NCI-H1694 (cell line): ENCODE measurements at regions not wholly inside any gene's neighbourhood (a gene's known extent, or its start where the extent isn't known, plus 50 kb on each side); places are given as distances from the start of the nearest gene placed in this dataset.
"Not testable (repeated sequence)": the region's sequence is repeated elsewhere in the genome, so short reads cannot be mapped to it uniquely, and the experiment has no call there.

ENCODE experiments used
- DNase-seq: peaks from one replicate; lab custom pipeline; 2025; lab: John Stamatoyannopoulos, UW

DNA sequence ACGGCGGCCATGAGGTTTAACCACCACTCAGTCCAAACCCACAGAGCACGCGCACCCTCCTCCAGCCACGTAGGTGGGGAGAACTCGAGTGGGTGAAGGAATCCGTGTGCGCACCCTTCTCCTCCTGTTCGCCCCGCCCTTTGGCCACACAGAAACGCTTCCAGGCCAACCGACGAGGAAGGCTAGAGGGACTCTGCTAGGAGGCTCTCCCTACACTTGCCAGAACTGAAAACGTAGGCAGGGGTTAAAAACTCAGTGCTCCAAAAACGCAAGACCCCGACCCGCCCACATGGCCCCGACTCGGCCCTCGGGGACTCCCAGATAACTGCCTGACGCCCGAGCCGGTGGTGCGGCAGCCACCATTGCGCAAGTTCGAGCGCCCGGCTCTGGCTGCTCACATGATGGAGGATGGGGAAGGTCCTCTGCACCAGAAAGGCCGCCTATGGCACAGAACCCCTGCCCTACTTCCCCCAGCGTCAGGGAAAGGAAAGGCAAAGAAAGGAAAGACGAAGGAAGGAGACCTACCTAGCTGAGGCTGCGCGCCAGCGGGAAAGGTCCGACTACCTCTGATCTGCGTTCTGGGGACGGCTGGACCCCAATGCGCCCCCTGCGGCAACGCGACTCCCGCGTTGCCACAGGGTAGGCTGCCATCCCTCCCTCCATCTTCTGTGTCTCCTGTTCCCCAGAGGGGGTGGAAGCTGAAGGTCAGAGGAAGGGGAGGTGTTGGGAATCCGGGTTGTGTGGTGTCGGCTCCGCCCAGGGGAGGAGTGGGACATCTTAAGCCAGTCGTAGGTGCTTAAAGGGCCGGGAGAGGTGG lies 201.9 kb upstream of the AGTR2 start:
- DNase-seq: peak; percentile 76

DNA sequence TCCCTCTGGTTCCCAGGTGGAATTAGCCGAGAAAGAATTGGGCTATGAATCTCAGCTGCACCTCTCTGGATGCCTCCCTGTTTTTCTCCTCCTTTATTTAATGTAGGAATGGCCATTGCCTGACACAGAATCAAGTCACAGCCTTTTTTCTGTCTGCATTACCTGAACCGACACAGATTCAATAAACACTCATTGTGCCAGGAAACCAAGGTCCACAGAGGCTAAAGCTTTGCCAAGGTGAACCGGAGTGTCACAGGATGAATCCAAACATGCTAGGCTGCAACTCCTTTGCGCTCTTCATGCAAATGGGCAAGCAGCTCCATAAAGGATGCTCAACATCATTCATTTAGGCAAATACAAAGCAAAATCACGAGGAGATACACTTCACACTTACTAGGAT lies 199.8 kb upstream of the AGTR2 start:
- DNase-seq: no peak

DNA sequence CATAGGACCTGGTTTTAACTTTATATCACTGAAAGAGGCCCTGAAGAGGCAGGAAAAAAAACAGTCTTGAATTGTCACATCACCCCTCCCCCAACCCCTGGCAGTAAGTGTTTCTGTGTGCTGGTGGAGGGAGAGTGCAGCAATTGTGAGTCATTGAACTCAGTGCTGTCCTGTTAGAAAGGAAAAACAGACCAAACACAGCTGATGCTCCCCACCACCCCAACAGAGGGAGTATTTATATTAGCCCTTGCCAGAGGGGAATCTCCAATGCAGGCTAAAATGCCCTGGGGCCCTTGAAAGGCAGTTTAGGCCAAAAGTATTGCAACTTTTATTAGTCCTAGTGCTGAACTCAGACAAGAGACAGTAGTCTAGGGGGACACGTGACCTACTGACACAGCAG lies 197.8 kb upstream of the AGTR2 start:
- DNase-seq: no peak

DNA sequence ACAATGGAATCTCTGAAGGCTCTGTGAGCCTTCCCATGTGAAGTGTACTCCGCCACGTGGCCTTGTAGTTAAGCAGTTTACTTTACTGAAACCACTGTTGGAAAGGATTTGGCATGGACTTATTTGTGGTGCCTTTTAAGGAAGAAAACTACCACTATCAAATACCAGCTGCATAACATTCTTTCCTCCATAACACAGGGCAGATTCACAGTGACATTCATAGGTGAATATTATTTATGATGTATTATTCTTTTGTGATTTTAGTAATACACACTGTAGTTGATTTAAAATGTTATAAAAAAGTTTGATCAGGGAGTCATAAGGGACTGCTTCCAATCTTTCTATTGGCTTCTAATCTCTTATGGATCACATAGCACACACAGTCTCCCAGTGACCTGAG lies 192.5 kb upstream of the AGTR2 start:
- no peak for DNase-seq

DNA sequence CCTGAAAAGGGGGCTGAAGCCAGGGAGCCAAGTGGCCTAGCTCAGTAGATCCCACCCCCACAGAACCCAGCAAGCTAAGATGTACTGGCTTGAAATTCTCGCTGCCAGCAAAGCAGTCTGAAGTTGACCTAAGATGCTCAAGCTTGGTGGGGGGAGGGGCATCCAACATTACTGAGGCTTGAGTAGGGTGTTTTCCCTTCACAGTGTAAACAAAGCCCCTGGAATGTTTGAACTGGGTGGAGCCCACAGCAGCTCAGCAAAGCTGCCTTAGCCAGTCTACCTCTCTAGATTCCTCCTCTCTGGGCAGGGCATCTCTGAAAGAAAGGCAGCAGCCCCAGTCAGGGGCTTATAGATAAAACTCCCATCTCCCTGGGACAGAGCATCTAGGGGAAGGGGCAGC lies 187.4 kb upstream of the AGTR2 start:
- DNase-seq: not testable (repeated sequence)

DNA sequence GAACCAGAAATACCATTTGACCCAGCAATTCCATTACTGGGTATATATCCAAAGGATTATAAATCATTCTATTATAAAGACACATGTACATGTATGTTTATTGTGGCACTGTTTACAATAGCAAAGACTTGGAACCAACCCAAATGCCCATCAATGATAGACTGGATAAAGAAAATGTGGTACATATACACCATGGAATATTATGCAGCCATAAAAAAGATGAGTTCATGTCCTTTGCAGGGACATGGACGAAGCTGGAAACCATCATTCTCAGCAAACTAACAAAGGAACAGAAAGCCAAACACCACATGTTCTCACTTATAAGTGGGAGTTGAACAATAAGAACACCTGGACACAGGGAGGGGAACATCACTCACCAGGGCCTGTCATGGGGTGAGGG lies 183.1 kb upstream of the AGTR2 start:
- DNase-seq: not testable (repeated sequence)

DNA sequence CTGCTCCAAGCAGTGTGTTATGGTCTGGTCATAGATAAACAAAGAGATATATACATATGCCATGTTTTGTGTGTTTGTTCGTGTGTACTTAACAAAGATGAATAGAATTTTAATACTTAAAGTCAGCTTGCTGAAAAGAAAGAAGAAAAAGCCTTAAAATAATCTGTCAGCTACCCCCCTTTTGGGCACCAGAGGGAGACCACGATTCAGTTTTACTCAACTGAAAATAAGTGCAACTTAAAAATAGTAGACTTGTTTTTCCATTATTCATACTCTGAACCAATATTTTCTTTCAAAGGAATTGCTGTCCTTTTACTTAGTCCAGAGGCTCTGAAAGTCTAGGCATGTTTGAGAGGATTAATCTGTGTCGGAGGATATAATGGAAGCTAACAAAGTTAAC lies 181.7 kb upstream of the AGTR2 start:
- DNase-seq: no peak

DNA sequence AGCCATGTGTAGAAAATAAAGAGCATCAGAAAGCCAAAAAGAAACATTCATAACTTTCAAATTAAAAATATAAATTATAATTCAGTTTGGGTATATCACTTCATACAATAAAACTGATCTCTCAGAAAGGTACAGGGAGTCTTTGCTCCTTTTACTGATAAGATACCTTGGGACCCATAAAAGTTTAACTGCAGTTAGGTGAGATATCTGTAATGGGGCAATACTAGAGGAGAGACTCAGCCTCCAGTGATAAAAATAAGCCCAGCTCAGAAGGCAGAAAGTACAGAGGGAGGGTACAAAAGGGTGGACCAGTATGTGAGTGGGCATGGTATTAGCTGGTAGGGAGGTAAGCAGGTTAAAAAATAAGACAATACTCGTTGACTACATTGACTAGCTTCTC lies 180.9 kb upstream of the AGTR2 start:
- DNase-seq: no peak

DNA sequence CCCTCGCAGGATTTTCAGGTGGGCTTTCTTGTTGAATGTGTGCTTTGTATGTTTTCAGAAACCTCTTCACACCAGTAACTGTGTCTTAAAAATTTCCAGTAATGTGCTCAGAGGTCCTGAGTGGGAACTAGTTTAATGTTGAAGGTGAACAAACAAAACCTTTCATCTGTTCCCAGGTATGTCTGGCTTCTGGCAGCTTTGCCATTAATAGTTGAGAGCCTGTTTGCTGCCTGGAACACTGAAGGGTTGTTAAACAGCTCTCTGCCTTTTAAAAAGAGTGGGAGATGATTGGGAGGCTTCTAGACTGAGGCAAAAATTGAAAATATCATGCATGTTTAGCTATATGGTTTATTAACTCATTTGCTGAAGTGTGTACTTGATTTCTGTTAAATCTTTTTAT lies 161.2 kb upstream of the AGTR2 start:
- DNase-seq: no peak

DNA sequence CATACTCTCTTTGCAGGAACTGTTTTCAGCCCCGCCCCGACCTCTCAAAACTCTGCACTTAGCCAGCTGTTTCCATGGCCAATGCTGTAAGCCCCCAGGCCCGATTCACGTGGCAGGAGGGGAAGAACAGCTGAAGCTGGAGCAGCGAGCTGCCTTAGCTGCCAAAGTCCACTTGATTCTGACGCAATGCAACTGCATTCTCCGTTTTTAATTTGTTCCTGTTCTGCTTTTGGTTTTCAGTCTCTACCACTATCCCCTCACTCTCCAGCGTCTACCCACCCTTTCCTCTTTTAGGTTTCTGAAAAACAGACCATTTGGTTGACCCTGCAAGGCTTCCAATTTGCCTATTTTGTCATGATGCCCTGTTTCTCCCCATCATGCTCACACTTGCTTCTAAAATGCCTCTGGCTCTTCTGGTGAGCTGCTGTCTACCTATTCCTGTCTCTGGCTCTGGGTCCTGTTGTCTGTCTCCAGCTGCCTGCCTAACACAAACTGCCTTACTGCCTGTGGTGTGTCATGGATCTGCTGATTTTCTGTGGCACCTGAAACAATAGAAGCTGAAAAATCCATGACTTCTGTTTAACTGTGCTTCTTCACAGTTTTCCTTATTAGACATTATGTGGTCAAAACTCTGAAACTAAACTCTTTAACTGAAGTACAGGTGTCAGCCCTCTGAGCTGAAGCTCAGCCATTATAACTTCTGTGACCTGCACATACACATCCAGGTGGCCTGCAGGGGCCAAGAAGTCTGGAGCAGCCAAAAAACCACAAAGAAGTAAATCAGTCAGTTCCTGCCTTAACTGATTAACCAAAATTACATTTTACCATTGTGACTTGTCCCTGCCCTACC lies 160.5 kb upstream of the AGTR2 start:
- DNase-seq: no peak

DNA sequence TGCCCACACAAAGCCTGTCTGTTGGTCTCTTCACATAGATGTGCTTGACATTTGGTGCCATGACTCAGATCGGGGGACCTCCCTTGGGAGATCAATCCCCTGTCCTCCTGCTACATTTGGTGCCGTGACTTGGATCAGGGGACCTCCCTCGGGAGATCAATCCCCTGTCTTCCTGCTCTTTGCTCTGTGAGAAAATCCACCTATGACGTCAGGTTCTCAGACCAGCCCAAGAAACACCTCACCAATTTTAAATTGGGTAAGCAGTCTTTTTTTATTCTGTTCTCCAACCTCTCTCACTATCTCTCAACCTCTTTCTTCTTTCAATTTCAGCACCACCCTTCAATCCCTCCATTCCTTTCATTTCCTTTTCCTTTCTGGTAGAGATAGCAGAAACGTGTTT lies 159.6 kb upstream of the AGTR2 start:
- DNase-seq: no peak

DNA sequence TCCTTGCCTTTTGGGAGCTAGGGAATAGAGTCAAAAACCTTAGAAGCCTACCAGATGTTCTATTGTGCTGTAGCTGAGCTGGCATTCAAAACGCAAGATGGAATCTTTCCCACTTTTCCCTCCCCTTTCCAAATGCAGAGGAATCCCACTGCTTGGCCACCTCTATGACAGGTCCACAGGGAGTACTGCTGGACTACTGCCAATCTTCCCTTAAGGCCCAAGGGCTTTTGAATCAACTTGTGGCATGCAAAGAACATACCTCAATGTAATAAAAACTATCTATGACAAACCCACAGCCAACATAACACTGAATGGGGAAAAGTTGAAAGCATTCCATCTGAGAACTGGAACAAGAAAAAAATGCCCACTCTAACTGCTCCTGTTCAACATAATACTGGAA lies 139.2 kb upstream of the AGTR2 start:
- no peak for DNase-seq
